OCI-LY7 (cell line): ENCODE measurements at regions not wholly inside any gene's neighbourhood (a gene's known extent, or its start where the extent isn't known, plus 50 kb on each side); places are given as distances from the start of the nearest gene placed in this dataset.

Experiments used
- BruUV-seq: library from RNA; stranded (reverse); fragments of 400-500 nt; replicated peaks from 2 replicates; lab custom pipeline; 2021; lab: Mats Ljungman, UMichigan
- CTCF ChIA-PET: fragments of 300-600 bp; sonication (Branson Sonifier 250); formaldehyde crosslinking; loops from one replicate; lab custom pipeline; 2022; ENCODE audit warnings: antibody characterized with exemption; ENCODE audit not compliant: unreplicated experiment; lab: Charles Lee
- POLR2A ChIA-PET: fragments of 300-600 bp; sonication (Branson Sonifier 250); formaldehyde crosslinking; loops from one replicate; lab custom pipeline; 2022; ENCODE audit warnings: antibody characterized with exemption; lab: Charles Lee
- DNase-seq: peaks from one replicate; pipeline ENCODE4 v3.0.0-alpha.2; 2015; ENCODE audit warnings: low spot score
- H2AFZ ChIP-seq: fragments of 200-600 bp; sonication (generic), shearing (Covaris generic); 2 replicates; pipeline ENCODE4 v1.6.1; 2014; ENCODE audit warnings: mild to moderate bottlenecking, antibody characterized with exemption, low read length, moderate library complexity
- H3K27ac ChIP-seq: fragments of 200-600 bp; sonication (generic); 2 replicates; pipeline ENCODE4 v1.5.1; 2014; ENCODE audit warnings: mixed run types, low read depth, mild to moderate bottlenecking, moderate library complexity, low read length, inconsistent platforms; ENCODE audit not compliant: poor library complexity, severe bottlenecking
- H3K36me3 ChIP-seq: fragments of 200-600 bp; sonication (generic); 2 replicates; pipeline ENCODE4 v1.6.1; 2014; ENCODE audit warnings: mild to moderate bottlenecking, antibody characterized with exemption, low read length, moderate library complexity, mixed read lengths; ENCODE audit not compliant: insufficient read depth
- H3K4me1 ChIP-seq: fragments of 200-600 bp; sonication (generic); 2 replicates; pipeline ENCODE4 v1.5.1; 2014; ENCODE audit warnings: mild to moderate bottlenecking, low read length; ENCODE audit not compliant: insufficient read depth, poor library complexity, severe bottlenecking
- H3K4me2 ChIP-seq: fragments of 200-600 bp; sonication (generic); 2 replicates; pipeline ENCODE4 v1.6.1; 2014; ENCODE audit warnings: mild to moderate bottlenecking, low read length
- H3K4me3 ChIP-seq: fragments of 200-600 bp; sonication (generic); 2 replicates; pipeline ENCODE4 v1.5.1; 2014; ENCODE audit warnings: mild to moderate bottlenecking, low read depth, low read length; ENCODE audit not compliant: poor library complexity, severe bottlenecking
- H3K79me2 ChIP-seq: fragments of 200-600 bp; sonication (generic); 2 replicates; pipeline ENCODE4 v1.6.1; 2016; ENCODE audit warnings: low read depth, mild to moderate bottlenecking, low read length, moderate library complexity, mixed read lengths; ENCODE audit not compliant: insufficient read depth
- H3K9me2 ChIP-seq: fragments of 200-600 bp; sonication (generic); 2 replicates; pipeline ENCODE4 v1.6.1; 2016; ENCODE audit warnings: mild to moderate bottlenecking, low read length, mixed read lengths; ENCODE audit not compliant: insufficient read depth
- H3K9me3 ChIP-seq: fragments of 200-600 bp; sonication (generic); 2 replicates; pipeline ENCODE4 v1.6.1; 2014; ENCODE audit warnings: mild to moderate bottlenecking, mixed run types, low read length, mixed read lengths
- H4K20me1 ChIP-seq: fragments of 200-600 bp; sonication (generic); 2 replicates; pipeline ENCODE4 v1.6.1; 2014; ENCODE audit warnings: mild to moderate bottlenecking, antibody characterized with exemption, low read length, moderate library complexity, mixed read lengths; ENCODE audit not compliant: insufficient read depth
- EZH2phosphoT487 ChIP-seq: fragments of 200-600 bp; sonication (generic); IDR thresholded peaks from 2 replicates; pipeline ENCODE4 v1.6.1; 2018; ENCODE audit warnings: low read depth, borderline replicate concordance, mild to moderate bottlenecking, mixed run types, antibody characterized with exemption, low read length, moderate library complexity, mixed read lengths
- intact Hi-C: fragments of 100-400 bp; cut with micrococcal nuclease; formaldehyde crosslinking; loops from one replicate; pipeline ENCODE4 v1.10.0; 2022; ENCODE audit not compliant: unreplicated experiment
- TF ChIP-seq, protein P1 (sequence below): fragments of 200-600 bp; sonication (generic); conservative IDR thresholded peaks from 2 replicates; pipeline ENCODE4 v1.5.1; 2014; ENCODE audit warnings: mild to moderate bottlenecking, antibody characterized with exemption, low read length, moderate library complexity, mixed read lengths

DNA sequence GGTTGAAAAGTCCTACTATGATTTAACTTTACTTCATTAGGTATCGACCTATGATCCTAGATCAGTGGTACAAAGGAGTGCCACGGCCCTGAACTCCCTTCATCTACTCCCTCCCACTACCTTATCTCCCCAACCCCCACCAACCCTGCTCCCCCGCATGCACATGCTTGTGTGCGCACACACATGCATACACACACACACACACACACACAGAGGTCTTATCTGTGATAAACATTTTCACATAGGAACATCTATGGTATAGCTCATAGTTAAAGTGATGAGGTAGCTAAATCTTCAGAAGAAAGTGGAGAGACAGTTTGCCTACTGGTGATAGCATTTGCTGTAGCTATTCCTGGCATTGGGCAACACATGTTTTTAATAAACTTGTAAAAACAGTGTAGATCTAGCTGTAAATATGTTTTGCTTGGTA lies 471.3 kb downstream of the ZEB2 start:
- Histone ChIP-seq H3K79me2 (no peaks in the 10 kb centered on the region), H3K4me3 (no peak overlapping the region), H3K4me1 (no peaks in the 10 kb centered on the region), H3K36me3 (no peaks in the 10 kb centered on the region), H3K9me2 (no peaks in the 10 kb centered on the region), H3K27ac (no peak overlapping the region), H3K4me2 (no peak overlapping the region), H2AFZ (no peak overlapping the region), H4K20me1 (no peaks in the 10 kb centered on the region), H3K9me3 (no peaks in the 10 kb centered on the region)
- no peak for DNase-seq
- intact Hi-C loops, result no loop called here
- no peak for TF ChIP-seq EZH2phosphoT487
- TF ChIP-seq, protein P1, sequence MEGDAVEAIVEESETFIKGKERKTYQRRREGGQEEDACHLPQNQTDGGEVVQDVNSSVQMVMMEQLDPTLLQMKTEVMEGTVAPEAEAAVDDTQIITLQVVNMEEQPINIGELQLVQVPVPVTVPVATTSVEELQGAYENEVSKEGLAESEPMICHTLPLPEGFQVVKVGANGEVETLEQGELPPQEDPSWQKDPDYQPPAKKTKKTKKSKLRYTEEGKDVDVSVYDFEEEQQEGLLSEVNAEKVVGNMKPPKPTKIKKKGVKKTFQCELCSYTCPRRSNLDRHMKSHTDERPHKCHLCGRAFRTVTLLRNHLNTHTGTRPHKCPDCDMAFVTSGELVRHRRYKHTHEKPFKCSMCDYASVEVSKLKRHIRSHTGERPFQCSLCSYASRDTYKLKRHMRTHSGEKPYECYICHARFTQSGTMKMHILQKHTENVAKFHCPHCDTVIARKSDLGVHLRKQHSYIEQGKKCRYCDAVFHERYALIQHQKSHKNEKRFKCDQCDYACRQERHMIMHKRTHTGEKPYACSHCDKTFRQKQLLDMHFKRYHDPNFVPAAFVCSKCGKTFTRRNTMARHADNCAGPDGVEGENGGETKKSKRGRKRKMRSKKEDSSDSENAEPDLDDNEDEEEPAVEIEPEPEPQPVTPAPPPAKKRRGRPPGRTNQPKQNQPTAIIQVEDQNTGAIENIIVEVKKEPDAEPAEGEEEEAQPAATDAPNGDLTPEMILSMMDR, result no peak
- ChIA-PET POLR2A (interaction anchor here (0.6 to 1.1 kb wide), 3 partner anchors 26 to 957 kb away, joined by 3 read pairs; no protein-coding TSS in a partner anchor), CTCF (no interaction called here)
- no TSS peak for BruUV-seq

- Histone ChIP-seq H2AFZ (no peak overlapping the region), H3K4me1 (no peaks in the 10 kb centered on the region), H4K20me1 (no peaks in the 10 kb centered on the region), H3K4me2 (no peak overlapping the region), H3K79me2 (no peaks in the 10 kb centered on the region), H3K4me3 (no peak overlapping the region), H3K9me3 (no peaks in the 10 kb centered on the region), H3K27ac (no peak overlapping the region), H3K9me2 (no peaks in the 10 kb centered on the region), H3K36me3 (no peaks in the 10 kb centered on the region)
- POLR2A ChIA-PET, result no interaction called here
- no TSS peak for BruUV-seq
- intact Hi-C loops, result no loop called here
- no peak for DNase-seq
- CTCF ChIA-PET, result no interaction called here
- TF ChIP-seq, protein P1, result no peak
- TF ChIP-seq EZH2phosphoT487, result no peak
Measured at GRCh38 chr2:144042751-144043150, 477.2 kb downstream of the ZEB2 start.

DNA sequence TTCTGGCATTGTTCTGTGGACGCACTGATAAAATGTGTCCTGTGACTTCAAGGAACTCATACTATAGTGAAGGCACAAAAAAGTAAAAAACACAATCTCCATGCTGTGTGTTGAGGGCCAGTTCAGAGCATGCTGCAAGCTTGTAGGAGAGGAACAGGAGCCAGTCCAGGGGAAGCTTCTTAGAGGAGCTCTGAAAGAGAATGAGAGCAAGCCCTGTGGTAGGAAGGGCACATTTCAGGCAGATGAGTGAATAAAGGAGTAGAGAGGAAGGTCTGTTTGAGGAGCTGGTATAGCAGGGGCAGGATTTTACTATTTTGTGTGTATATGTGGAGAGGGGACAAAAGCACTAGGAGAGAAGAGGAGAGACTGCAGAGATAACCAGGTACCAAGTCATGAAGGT lies 478.3 kb downstream of the ZEB2 start:
- no peak overlapping the region for H3K27ac ChIP-seq
- no peaks in the 10 kb centered on the region for H3K36me3 ChIP-seq
- H3K4me1 ChIP-seq, result no peaks in the 10 kb centered on the region
- CTCF ChIA-PET, result no interaction called here
- no peak overlapping the region for H3K4me3 ChIP-seq
- no peak for DNase-seq
- TF ChIP-seq, protein P1, result no peak
- TF ChIP-seq EZH2phosphoT487, result no peak
- H2AFZ ChIP-seq, result no peak overlapping the region
- intact Hi-C loops, result no loop called here
- no peak overlapping the region for H3K4me2 ChIP-seq
- H3K9me2 ChIP-seq, result no peaks in the 10 kb centered on the region
- H4K20me1 ChIP-seq, result no peaks in the 10 kb centered on the region
- H3K9me3 ChIP-seq, result no peaks in the 10 kb centered on the region
- POLR2A ChIA-PET, result interaction anchor here (0.6 to 1.3 kb wide), 2 partner anchors 16 to 1115 kb away, joined by 3 to 4 read pairs; no protein-coding TSS in a partner anchor
- BruUV-seq, result no TSS peak
- H3K79me2 ChIP-seq, result no peaks in the 10 kb centered on the region
